Naive thymus-derived CD8-positive, alpha-beta T cell (primary cell): ENCODE measurements at regions not wholly inside any gene's neighbourhood (a gene's known extent, or its start where the extent isn't known, plus 50 kb on each side); places are given as distances from the start of the nearest gene placed in this dataset.

ENCODE experiments used
- ATAC-seq, 2 donors: fragments of 150-1000 bp; cut with Tn5 transposase in 1 of 2; sonication (Bioruptor Pico), chemical (Tn5 transposase) in 1 of 2; 1 replicate in 1 of 2; 2 replicates in 1 of 2; pipeline ENCODE4 v1.10.0; 2021; ENCODE audit warnings: mild to moderate bottlenecking in 2 of 2, moderate library complexity in 2 of 2
- POLR2A ChIA-PET: fragments of 350-600 bp; sonication (Branson Sonifier 250); formaldehyde crosslinking; loops from one replicate; lab custom pipeline; 2021; ENCODE audit warnings: antibody characterized with exemption; lab: Charles Lee
- DNase-seq, 10 donors: peaks; one replicate each; pipeline versions ENCODE4 v3.0.0 to v3.0.0-alpha.2; 2020 to 2022
- H3K27ac Mint-ChIP-seq, 10 donors: one replicate each; pipeline ENCODE4 v1.8.0; 2020 to 2022; ENCODE audit warnings: mild to moderate bottlenecking in 10 of 10, mixed read lengths in 10 of 10, moderate library complexity in 4 of 10, inconsistent platforms in 1 of 10
- H3K27me3 Mint-ChIP-seq, 5 donors: one replicate each; pipeline ENCODE4 v1.8.0; 2021 to 2022; ENCODE audit warnings: mixed read lengths in 5 of 5
- H3K36me3 Mint-ChIP-seq, 3 donors: one replicate each; pipeline ENCODE4 v1.8.0; 2020 to 2022; ENCODE audit warnings: mixed read lengths in 3 of 3, mild to moderate bottlenecking in 2 of 3, inconsistent platforms in 1 of 3
- H3K4me1 Mint-ChIP-seq, 4 donors: one replicate each; pipeline ENCODE4 v1.8.0; 2021 to 2022; ENCODE audit warnings: mixed read lengths in 4 of 4
- H3K4me3 Mint-ChIP-seq, 10 donors: one replicate each; pipeline ENCODE4 v1.8.0; 2020 to 2022; ENCODE audit warnings: mild to moderate bottlenecking in 10 of 10, mixed read lengths in 10 of 10, moderate library complexity in 6 of 10, inconsistent platforms in 1 of 10
- H3K9me3 Mint-ChIP-seq, 9 donors: one replicate each; pipeline ENCODE4 v1.8.0; 2020 to 2022; ENCODE audit warnings: mixed read lengths in 9 of 9, mild to moderate bottlenecking in 3 of 9, inconsistent platforms in 1 of 9, moderate library complexity in 1 of 9

GRCh38 chr17:70610161-70610560 lies 440.8 kb downstream of the KCNJ2 start:
- H3K36me3 Mint-ChIP-seq = no peaks in the 10 kb centered on the region
- DNase-seq (no peak), ATAC-seq (no peak)
- H3K27ac Mint-ChIP-seq = no peak overlapping the region
- H3K4me3 Mint-ChIP-seq = no peak overlapping the region
- H3K9me3 Mint-ChIP-seq = no peaks in the 10 kb centered on the region
- H3K4me1 Mint-ChIP-seq = no peaks in the 10 kb centered on the region
- peaks cover 0 to 4% (median 0%) of the 10 kb centered on the region in 5 donors for H3K27me3 Mint-ChIP-seq
- POLR2A ChIA-PET = no interaction called here

DNA sequence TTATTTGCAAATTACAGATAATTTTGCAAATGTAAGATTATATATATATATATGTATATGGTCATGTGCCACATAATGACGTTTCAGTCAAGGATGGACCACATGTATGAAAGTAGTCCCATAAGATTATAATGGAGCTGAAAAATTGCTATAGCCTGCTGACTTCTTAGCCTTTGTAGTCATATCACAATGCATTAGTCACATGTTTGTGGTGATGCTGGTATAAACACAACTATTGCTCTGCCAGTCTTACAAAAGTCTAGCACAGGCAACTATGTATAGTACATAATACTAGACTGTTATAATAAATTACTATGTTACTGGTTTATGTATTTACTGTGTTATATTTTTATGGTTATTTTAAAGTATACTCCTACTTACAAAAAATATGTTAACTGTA lies 444.3 kb downstream of the KCNJ2 start:
- Mint-ChIP-seq H3K4me3 (no peak overlapping the region), H3K27ac (no peak overlapping the region), H3K9me3 (peaks cover 0 to 4% (median 0%) of the 10 kb centered on the region in 9 donors), H3K27me3 (peaks cover 0 to 10% (median 4%) of the 10 kb centered on the region in 5 donors), H3K4me1 (no peaks in the 10 kb centered on the region), H3K36me3 (no peaks in the 10 kb centered on the region)
- DNase-seq = no peak
- no peak for ATAC-seq
- POLR2A ChIA-PET = no interaction called here

DNA sequence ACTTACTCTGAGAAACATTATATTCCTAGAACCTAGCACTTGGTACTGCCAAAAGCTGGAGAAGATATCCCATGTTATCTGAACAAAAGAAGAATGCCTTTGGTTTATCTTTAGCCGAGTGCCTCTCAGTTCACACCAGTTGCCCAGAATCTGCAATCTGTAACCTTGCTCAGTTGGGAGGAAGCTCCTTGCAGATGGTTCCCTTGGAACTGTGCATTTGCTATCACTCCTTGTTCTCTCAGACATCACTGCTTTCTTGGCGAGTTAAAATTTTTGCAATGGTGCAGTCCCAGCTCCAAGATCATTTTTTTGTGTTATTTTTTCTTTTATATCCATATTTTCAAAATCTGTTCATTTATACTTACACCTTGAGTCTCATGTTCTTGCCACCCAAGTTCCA lies 446.5 kb downstream of the KCNJ2 start:
- Mint-ChIP-seq H3K27ac (no peak overlapping the region), H3K36me3 (no peaks in the 10 kb centered on the region), H3K27me3 (peaks cover 0 to 10% (median 4%) of the 10 kb centered on the region in 5 donors), H3K4me3 (no peak overlapping the region), H3K4me1 (no peaks in the 10 kb centered on the region), H3K9me3 (peaks cover 0 to 6% (median 0%) of the 10 kb centered on the region in 9 donors)
- ATAC-seq = no peak
- no peak for DNase-seq
- POLR2A ChIA-PET = no interaction called here

- POLR2A ChIA-PET = no interaction called here
- ATAC-seq = no peak
- peaks cover 0 to 10% (median 2%) of the 10 kb centered on the region in 4 donors for H3K4me1 Mint-ChIP-seq
Measured at GRCh38 chr17:70618641-70619040, 449.3 kb downstream of the KCNJ2 start.

GRCh38 chr17:70621566-70621965 lies 452.2 kb downstream of the KCNJ2 start:
- H3K4me1 Mint-ChIP-seq = peaks cover 0 to 13% (median 2%) of the 10 kb centered on the region in 4 donors
- POLR2A ChIA-PET = no interaction called here
- H3K9me3 Mint-ChIP-seq = peaks cover 0 to 9% (median 0%) of the 10 kb centered on the region in 9 donors
- no peak overlapping the region for H3K27ac Mint-ChIP-seq
- H3K27me3 Mint-ChIP-seq = peaks cover 0 to 10% (median 2%) of the 10 kb centered on the region in 5 donors
- no peak overlapping the region for H3K4me3 Mint-ChIP-seq
- no peaks in the 10 kb centered on the region for H3K36me3 Mint-ChIP-seq
- no peak for ATAC-seq
- DNase-seq = no peak

More at GRCh38 chr17:70618641-70619040, 449.3 kb downstream of the KCNJ2 start:
- Mint-ChIP-seq H3K27ac (no peak overlapping the region), H3K9me3 (peaks cover 0 to 9% (median 0%) of the 10 kb centered on the region in 9 donors), H3K27me3 (peaks cover 0 to 10% (median 2%) of the 10 kb centered on the region in 5 donors), H3K4me3 (no peak overlapping the region), H3K36me3 (no peaks in the 10 kb centered on the region)
- no peak for DNase-seq

- no peak overlapping the region for H3K27ac Mint-ChIP-seq
- peaks cover 0 to 13% (median 2%) of the 10 kb centered on the region in 4 donors for H3K4me1 Mint-ChIP-seq
- ATAC-seq = no peak
- peaks cover 0 to 7% (median 0%) of the 10 kb centered on the region in 9 donors for H3K9me3 Mint-ChIP-seq
- POLR2A ChIA-PET = no interaction called here
- no peak for DNase-seq
- no peaks in the 10 kb centered on the region for H3K36me3 Mint-ChIP-seq
- peak overlapping the region in 2 of 10 donors; percentile 12 to 26 for H3K4me3 Mint-ChIP-seq
- H3K27me3 Mint-ChIP-seq = peaks cover 0 to 4% (median 0%) of the 10 kb centered on the region in 5 donors
Measured at GRCh38 chr17:70622368-70623260, 453.3 kb downstream of the KCNJ2 start.

- Mint-ChIP-seq H3K36me3 (no peaks in the 10 kb centered on the region), H3K4me3 (no peak overlapping the region), H3K27me3 (no peaks in the 10 kb centered on the region), H3K27ac (no peak overlapping the region), H3K4me1 (peaks cover 0 to 13% (median 2%) of the 10 kb centered on the region in 4 donors), H3K9me3 (peaks cover 0 to 4% (median 0%) of the 10 kb centered on the region in 9 donors)
- DNase-seq (no peak), ATAC-seq (no peak)
- POLR2A ChIA-PET = no interaction called here
Measured at GRCh38 chr17:70624211-70624610, 454.9 kb downstream of the KCNJ2 start.

DNA sequence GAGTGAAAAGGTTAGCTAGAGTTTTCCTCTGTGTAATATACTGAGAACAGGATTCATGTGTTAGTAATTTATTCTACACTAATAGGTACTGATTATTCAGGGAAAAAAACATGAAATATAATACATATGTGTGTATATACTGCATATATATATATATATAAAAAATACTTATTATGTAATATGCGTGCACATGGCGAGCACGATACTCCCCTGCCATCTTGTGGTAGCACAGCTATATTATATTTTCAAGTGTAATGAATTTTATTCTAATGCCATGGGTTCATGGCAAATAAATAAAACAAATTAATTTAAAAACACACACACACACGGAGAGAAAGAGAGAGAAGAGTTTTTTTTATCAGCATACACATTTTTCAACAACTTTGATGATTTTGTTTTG lies 460.6 kb downstream of the KCNJ2 start:
- Mint-ChIP-seq H3K9me3 (no peaks in the 10 kb centered on the region), H3K27me3 (peaks cover 0 to 21% (median 3%) of the 10 kb centered on the region in 5 donors), H3K27ac (no peak overlapping the region), H3K36me3 (no peaks in the 10 kb centered on the region), H3K4me1 (no peaks in the 10 kb centered on the region), H3K4me3 (no peak overlapping the region)
- POLR2A ChIA-PET = no interaction called here
- ATAC-seq (no peak), DNase-seq (no peak)

- Mint-ChIP-seq H3K27ac (no peak overlapping the region), H3K9me3 (peaks cover 0 to 2% (median 0%) of the 10 kb centered on the region in 9 donors), H3K36me3 (no peaks in the 10 kb centered on the region), H3K27me3 (peaks cover 0 to 20% (median 5%) of the 10 kb centered on the region in 5 donors), H3K4me1 (no peaks in the 10 kb centered on the region), H3K4me3 (no peak overlapping the region)
- POLR2A ChIA-PET = no interaction called here
- no peak for ATAC-seq
- DNase-seq = peak in 3 of 10 donors; percentile 2 to 15 (median 12)
Measured at GRCh38 chr17:70636517-70637133, 467.3 kb downstream of the KCNJ2 start.

GRCh38 chr17:70642059-70642458 lies 472.7 kb downstream of the KCNJ2 start:
- Mint-ChIP-seq H3K27ac (no peak overlapping the region), H3K27me3 (peaks cover 0 to 10% (median 3%) of the 10 kb centered on the region in 5 donors), H3K4me3 (no peak overlapping the region), H3K36me3 (no peaks in the 10 kb centered on the region), H3K9me3 (peaks cover 0 to 9% (median 0%) of the 10 kb centered on the region in 9 donors), H3K4me1 (no peaks in the 10 kb centered on the region)
- ATAC-seq (no peak), DNase-seq (no peak)
- POLR2A ChIA-PET = no interaction called here

GRCh38 chr17:70644096-70644495 lies 474.8 kb downstream of the KCNJ2 start:
- peaks cover 0 to 14% (median 2%) of the 10 kb centered on the region in 9 donors for H3K9me3 Mint-ChIP-seq
- no peaks in the 10 kb centered on the region for H3K4me1 Mint-ChIP-seq
- POLR2A ChIA-PET = no interaction called here
- no peaks in the 10 kb centered on the region for H3K36me3 Mint-ChIP-seq
- H3K27ac Mint-ChIP-seq = no peak overlapping the region
- DNase-seq = no peak
- peaks cover 0 to 10% (median 3%) of the 10 kb centered on the region in 5 donors for H3K27me3 Mint-ChIP-seq
- ATAC-seq = no peak
- H3K4me3 Mint-ChIP-seq = no peak overlapping the region

GRCh38 chr17:70646673-70647072 lies 477.3 kb downstream of the KCNJ2 start:
- H3K27me3 Mint-ChIP-seq = peaks cover 0 to 10% (median 3%) of the 10 kb centered on the region in 5 donors
- POLR2A ChIA-PET = no interaction called here
- no peaks in the 10 kb centered on the region for H3K36me3 Mint-ChIP-seq
- ATAC-seq (no peak), DNase-seq (no peak)
- H3K9me3 Mint-ChIP-seq = peaks cover 0 to 14% (median 2%) of the 10 kb centered on the region in 9 donors
- H3K27ac Mint-ChIP-seq = no peak overlapping the region
- no peak overlapping the region for H3K4me3 Mint-ChIP-seq
- H3K4me1 Mint-ChIP-seq = no peaks in the 10 kb centered on the region

- Mint-ChIP-seq H3K27ac (no peak overlapping the region), H3K4me3 (no peak overlapping the region), H3K9me3 (peaks cover 0 to 14% (median 3%) of the 10 kb centered on the region in 9 donors), H3K4me1 (no peaks in the 10 kb centered on the region), H3K27me3 (peaks cover 0 to 10% (median 4%) of the 10 kb centered on the region in 5 donors), H3K36me3 (no peaks in the 10 kb centered on the region)
- no peak for DNase-seq
- no peak for ATAC-seq
- POLR2A ChIA-PET = no interaction called here
Measured at GRCh38 chr17:70648166-70648565, 478.8 kb downstream of the KCNJ2 start.
